ENCODE measurements at regions not wholly inside any gene's neighbourhood (a gene's known extent, or its start where the extent isn't known, plus 50 kb on each side); places are given as distances from the start of the nearest gene placed in this dataset.

GRCh38 chr5:13211064-13211463 lies 733.4 kb downstream of the DNAH5 start:
- TF ChIP-seq POLR2AphosphoS5 (IDR thresholded peaks at IDR 0.05; ENCODE audit: low read depth, low read length): no peak
- TF ChIP-seq CTCF (IDR thresholded peaks at IDR 0.05 in 2 of 3, conservative IDR thresholded peaks at IDR 0.05 in 1 of 3; ENCODE audit: borderline replicate concordance in 1 of 3, insufficient read depth in 1 of 3, low read depth in 2 of 3, low read length in 2 of 3): no peak
- TF ChIP-seq EZH2 (IDR thresholded peaks at IDR 0.05): no peak
- no peak for TF ChIP-seq CEBPB (IDR thresholded peaks at IDR 0.05; ENCODE audit: low read depth)
- no peak for TF ChIP-seq POLR2A (IDR thresholded peaks at IDR 0.05; ENCODE audit: borderline replicate concordance, extremely low read depth, insufficient read depth, insufficient read length)
- no peak for TF ChIP-seq ELF1 (IDR thresholded peaks at IDR 0.05; ENCODE audit: borderline replicate concordance, low read depth)
- no peak for TF ChIP-seq EZH2phosphoT487 (IDR thresholded peaks at IDR 0.05; ENCODE audit: borderline replicate concordance)
- no peak for TF ChIP-seq SRF (IDR thresholded peaks at IDR 0.05; ENCODE audit: low read depth)
- no peak for TF ChIP-seq ATF3 (IDR thresholded peaks at IDR 0.05)
- no peak for TF ChIP-seq TCF7L2 (IDR thresholded peaks at IDR 0.05; ENCODE audit: borderline replicate concordance, extremely low read depth, insufficient read depth, insufficient read length)
- no peak for TF ChIP-seq RAD21 (IDR thresholded peaks at IDR 0.05; ENCODE audit: low read depth)

Data from HCT116 (cell line).